ENCODE measurements at regions not wholly inside any gene's neighbourhood (a gene's known extent, or its start where the extent isn't known, plus 50 kb on each side); places are given as distances from the start of the nearest gene placed in this dataset.

DNA sequence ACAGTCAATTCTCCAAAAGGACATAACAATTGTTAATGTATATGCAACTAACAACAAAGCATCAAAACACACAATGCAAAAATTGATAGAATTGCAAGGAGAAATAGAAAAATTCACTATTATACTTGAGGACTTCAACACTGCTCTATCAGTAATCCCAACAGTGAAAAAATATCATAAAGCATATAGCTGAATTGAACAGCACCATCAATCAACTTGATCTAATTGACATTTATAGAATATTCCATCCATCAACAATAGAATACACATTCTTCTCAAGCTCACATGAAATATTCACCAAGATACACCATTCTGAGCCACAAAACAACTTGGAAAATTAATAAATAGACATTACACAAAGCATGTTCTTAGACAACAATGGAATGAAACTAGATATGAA is 60.1 kb upstream of the ASXL3 start:
- intact Hi-C loops (cut with micrococcal nuclease): no loop called here
- no peak overlapping the region for H3K27ac Mint-ChIP-seq
- no peak overlapping the region for H3K4me3 Mint-ChIP-seq

DNA sequence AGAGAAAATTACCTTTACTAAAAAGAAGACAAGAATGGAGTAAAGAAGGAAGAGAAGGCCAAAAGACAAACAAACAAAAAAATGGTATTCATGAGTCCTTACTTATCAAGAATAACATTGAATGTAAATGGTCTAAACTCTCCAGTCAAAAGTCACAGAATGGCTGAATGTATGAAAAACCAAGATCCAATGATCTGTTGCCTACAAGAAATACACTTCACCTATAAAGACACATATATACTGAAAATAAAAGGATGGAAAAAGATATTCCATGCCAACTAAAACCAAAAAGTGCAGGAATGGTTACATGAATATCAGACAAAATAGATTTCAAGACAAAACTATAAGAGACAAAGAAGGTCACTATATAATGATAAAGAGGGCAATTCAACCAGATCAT is 65.0 kb upstream of the ASXL3 start:
- H3K4me1 Mint-ChIP-seq (ENCODE audit: low read depth): no peaks in the 10 kb centered on the region
- peaks cover 57% of the 10 kb centered on the region for H3K9me3 Mint-ChIP-seq
- H3K36me3 Mint-ChIP-seq (ENCODE audit: low read depth): no peaks in the 10 kb centered on the region
- intact Hi-C loops (cut with micrococcal nuclease): no loop called here
- H3K27ac Mint-ChIP-seq: no peak overlapping the region
- H3K27me3 Mint-ChIP-seq: no peaks in the 10 kb centered on the region
- H3K4me3 Mint-ChIP-seq: no peak overlapping the region

More for the DNA sequence above, 60.1 kb upstream of the ASXL3 start:
- H3K9me3 Mint-ChIP-seq: peaks cover 24% of the 10 kb centered on the region
- H3K4me1 Mint-ChIP-seq (ENCODE audit: low read depth): no peaks in the 10 kb centered on the region
- H3K36me3 Mint-ChIP-seq (ENCODE audit: low read depth): no peaks in the 10 kb centered on the region
- no peaks in the 10 kb centered on the region for H3K27me3 Mint-ChIP-seq

- H3K9me3 Mint-ChIP-seq: peaks cover 24% of the 10 kb centered on the region
- intact Hi-C loops (cut with micrococcal nuclease): no loop called here
- no peaks in the 10 kb centered on the region for H3K27me3 Mint-ChIP-seq
- H3K36me3 Mint-ChIP-seq (ENCODE audit: low read depth): no peaks in the 10 kb centered on the region
- H3K4me1 Mint-ChIP-seq (ENCODE audit: low read depth): no peaks in the 10 kb centered on the region
- no peak overlapping the region for H3K4me3 Mint-ChIP-seq
- H3K27ac Mint-ChIP-seq: no peak overlapping the region
Observed at GRCh38 chr18:33507019-33507418, 66.5 kb upstream of the CCDC178 start.

DNA sequence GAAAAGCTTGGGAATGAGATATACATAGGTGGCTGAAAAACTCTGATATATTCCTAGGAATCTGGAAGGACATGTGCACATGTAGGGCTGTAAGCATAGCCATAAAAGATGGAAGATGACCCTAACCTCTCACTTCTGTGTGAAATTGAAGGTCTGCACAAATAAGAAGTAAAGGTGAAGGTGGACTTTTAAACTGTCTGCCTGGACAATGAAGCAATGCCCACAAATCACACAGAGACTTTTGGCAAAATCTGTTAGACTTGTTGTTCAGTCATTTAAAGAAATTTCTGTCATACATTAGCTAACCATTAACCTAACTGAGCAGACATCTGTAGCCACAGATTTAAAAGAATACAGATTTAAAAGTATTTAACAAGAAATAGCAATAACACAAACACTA is 65.3 kb upstream of the CCDC178 start:
- Mint-ChIP-seq H3K27me3 (no peaks in the 10 kb centered on the region), H3K9me3 (peaks cover 12% of the 10 kb centered on the region), H3K4me3 (no peak overlapping the region), H3K4me1 (ENCODE audit: low read depth) (no peaks in the 10 kb centered on the region), H3K27ac (no peak overlapping the region), H3K36me3 (ENCODE audit: low read depth) (no peaks in the 10 kb centered on the region)
- intact Hi-C loops (cut with micrococcal nuclease): no loop called here

- intact Hi-C loops (cut with micrococcal nuclease): no loop called here
- Mint-ChIP-seq H3K27ac (no peak overlapping the region), H3K36me3 (ENCODE audit: low read depth) (no peaks in the 10 kb centered on the region), H3K9me3 (peaks cover 7% of the 10 kb centered on the region), H3K27me3 (no peaks in the 10 kb centered on the region), H3K4me3 (no peak overlapping the region), H3K4me1 (ENCODE audit: low read depth) (no peaks in the 10 kb centered on the region)
Observed at GRCh38 chr18:33505297-33505696, 64.8 kb upstream of the CCDC178 start.

GRCh38 chr18:33495278-33495677 is 54.8 kb upstream of the CCDC178 start:
- H3K27me3 Mint-ChIP-seq: no peaks in the 10 kb centered on the region
- no peaks in the 10 kb centered on the region for H3K36me3 Mint-ChIP-seq (ENCODE audit: low read depth)
- no peak overlapping the region for H3K27ac Mint-ChIP-seq
- intact Hi-C loops (cut with micrococcal nuclease): no loop called here
- H3K9me3 Mint-ChIP-seq: no peaks in the 10 kb centered on the region
- no peaks in the 10 kb centered on the region for H3K4me1 Mint-ChIP-seq (ENCODE audit: low read depth)
- no peak overlapping the region for H3K4me3 Mint-ChIP-seq

Data from dendritic cell treated with granulocyte-macrophage colony-stimulating factor and Interleukin-4, amounts not matched to agents 40 ng/mL and 50 ng/mL, for 4 days (primary cell).